Kidney epithelial cell (primary cell): ENCODE measurements at regions not wholly inside any gene's neighbourhood (a gene's known extent, or its start where the extent isn't known, plus 50 kb on each side); places are given as distances from the start of the nearest gene placed in this dataset.
"Not testable (repeated sequence)": the region's sequence is repeated elsewhere in the genome, so short reads cannot be mapped to it uniquely, and the experiment has no call there.

Experiments
- DNase-seq: peaks from one replicate; pipeline ENCODE4 v3.0.0-alpha.2; 2010; ENCODE audit warnings: low read depth
- H3K27me3 ChIP-seq: 2 replicates; pipeline ENCODE4 v1.6.0; 2011; ENCODE audit warnings: low read length; ENCODE audit not compliant: control insufficient read depth, insufficient read depth
- H3K36me3 ChIP-seq: 2 replicates; pipeline ENCODE4 v1.5.1; 2011; ENCODE audit warnings: low read length; ENCODE audit not compliant: control insufficient read depth, insufficient read depth
- H3K4me3 ChIP-seq: 2 replicates; pipeline ENCODE4 v1.5.1; 2011; ENCODE audit warnings: low read depth, mild to moderate bottlenecking, control low read depth, low read length
- CTCF ChIP-seq: IDR thresholded peaks from 2 replicates; pipeline ENCODE4 v1.5.1; 2011; ENCODE audit warnings: mild to moderate bottlenecking, moderate library complexity, low read length, control low read depth, inconsistent platforms; ENCODE audit not compliant: insufficient read depth, poor library complexity, severe bottlenecking

GRCh38 chr7:22039670-22040069 is 94.0 kb upstream of the CDCA7L start:
- Histone ChIP-seq H3K36me3 (no peaks in the 10 kb centered on the region), H3K4me3 (no peak overlapping the region), H3K27me3 (no peaks in the 10 kb centered on the region)
- DNase-seq, result no peak
- TF ChIP-seq CTCF, result no peak

GRCh38 chr7:22032356-22032755 is 86.7 kb upstream of the CDCA7L start:
- not testable (repeated sequence) for H3K4me3 ChIP-seq, H3K27me3 ChIP-seq, H3K36me3 ChIP-seq, DNase-seq

- not testable (repeated sequence) for H3K4me3 ChIP-seq, DNase-seq, H3K36me3 ChIP-seq, H3K27me3 ChIP-seq
Measured at GRCh38 chr7:22028656-22029055, 83.0 kb upstream of the CDCA7L start.

GRCh38 chr7:22027475-22027874 is 81.8 kb upstream of the CDCA7L start:
- H3K4me3 ChIP-seq, result no peak overlapping the region
- no peak for DNase-seq
- no peak for TF ChIP-seq CTCF

GRCh38 chr7:22025983-22026382 is 80.3 kb upstream of the CDCA7L start:
- H3K27me3 ChIP-seq, result peaks cover 2% of the 10 kb centered on the region
- no peak overlapping the region for H3K4me3 ChIP-seq
- H3K36me3 ChIP-seq, result no peaks in the 10 kb centered on the region
- TF ChIP-seq CTCF, result no peak
- no peak for DNase-seq

More at GRCh38 chr7:22027475-22027874, 81.8 kb upstream of the CDCA7L start:
- H3K36me3 ChIP-seq, result no peaks in the 10 kb centered on the region
- peaks cover 2% of the 10 kb centered on the region for H3K27me3 ChIP-seq

- Histone ChIP-seq H3K36me3 (no peaks in the 10 kb centered on the region), H3K4me3 (no peak overlapping the region), H3K27me3 (peaks cover 2% of the 10 kb centered on the region)
- no peak for DNase-seq
- TF ChIP-seq CTCF, result no peak
Measured at GRCh38 chr7:22025075-22025474, 79.4 kb upstream of the CDCA7L start.

GRCh38 chr7:22019931-22020330 is 74.2 kb upstream of the CDCA7L start:
- no peak for DNase-seq
- no peak overlapping the region for H3K4me3 ChIP-seq
- H3K27me3 ChIP-seq, result no peaks in the 10 kb centered on the region
- no peak for TF ChIP-seq CTCF
- no peaks in the 10 kb centered on the region for H3K36me3 ChIP-seq
